Spleen (tissue), 11 donors: ENCODE measurements at regions not wholly inside any gene's neighbourhood (a gene's known extent, or its start where the extent isn't known, plus 50 kb on each side); places are given as distances from the start of the nearest gene placed in this dataset.

Experiments used
- DNase-seq: peaks from one replicate; pipeline ENCODE4 v3.0.0-alpha.2; 2020
- H3K27ac ChIP-seq, 8 donors: fragments of 200-600 bp; sonication (generic) in 7 of 8; 1 replicate in 4 of 8; 2 replicates in 4 of 8; pipeline versions ENCODE4 v1.5.0 to v1.8.0; 2016 to 2021; ENCODE audit warnings: inconsistent platforms in 4 of 8, mild to moderate bottlenecking in 4 of 8, moderate library complexity in 1 of 8
- H3K27me3 ChIP-seq, 7 donors: fragments of 200-600 bp; sonication (generic) in 6 of 7; replicated peaks in 1 of 7; 1 replicate in 4 of 7; 2 replicates in 3 of 7; pipeline versions ENCODE4 v1.5.0 to v1.8.0; 2016 to 2021; ENCODE audit warnings: inconsistent platforms in 3 of 7, mild to moderate bottlenecking in 1 of 7
- H3K36me3 ChIP-seq, 6 donors: fragments of 200-600 bp; sonication (generic) in 5 of 6; 1 replicate in 4 of 6; 2 replicates in 2 of 6; pipeline versions ENCODE4 v1.5.0 to v1.8.0; 2016 to 2021; ENCODE audit warnings: inconsistent platforms in 2 of 6
- H3K4me1 ChIP-seq, 6 donors: fragments of 200-600 bp; sonication (generic) in 5 of 6; 1 replicate in 3 of 6; 2 replicates in 3 of 6; pipeline versions ENCODE4 v1.5.0 to v1.8.0; 2016 to 2021; ENCODE audit warnings: inconsistent platforms in 3 of 6
- H3K4me3 ChIP-seq, 8 donors: fragments of 200-600 bp; sonication (generic) in 7 of 8; 1 replicate in 4 of 8; 2 replicates in 4 of 8; pipeline versions ENCODE4 v1.5.0 to v1.8.0; 2016 to 2021; ENCODE audit warnings: inconsistent platforms in 4 of 8, mild to moderate bottlenecking in 4 of 8, moderate library complexity in 2 of 8
- H3K9me3 ChIP-seq, 8 donors: fragments of 200-600 bp; sonication (generic) in 7 of 8; 1 replicate in 4 of 8; 2 replicates in 4 of 8; pipeline versions ENCODE4 v1.5.0 to v1.8.0; 2016 to 2021; ENCODE audit warnings: inconsistent platforms in 4 of 8
- CTCF ChIP-seq, 11 experiments: fragments of 200-600 bp in 7 of 11; fragments of 450-650 bp in 4 of 11; sonication (generic) in 4 of 11; IDR thresholded peaks in 8 of 11; conservative IDR thresholded peaks in 3 of 11; 1 replicate in 7 of 11; 2 replicates in 4 of 11; pipeline versions ENCODE4 v1.4.0 to v1.8.0; 2016 to 2021; ENCODE audit warnings: antibody characterized with exemption in 11 of 11, inconsistent platforms in 4 of 11, mild to moderate bottlenecking in 1 of 11
- POLR2A ChIP-seq, 3 donors: fragments of 450-650 bp; IDR thresholded peaks; one replicate each; pipeline ENCODE4 v1.5.1; 2017; ENCODE audit warnings: antibody characterized with exemption in 3 of 3, mild to moderate bottlenecking in 1 of 3
- POLR2AphosphoS5 ChIP-seq, 3 donors: sonication (generic); formaldehyde crosslinking; IDR thresholded peaks; one replicate each; pipeline ENCODE4 v1.5.1; 2017; ENCODE audit warnings: antibody characterized with exemption in 3 of 3
- WGBS, 5 donors: extraction: QIAGEN DNeasy Blood & Tissue Kit in 3 of 5; methylation state at CpG; one replicate each; pipeline versions ENCODE4 v1.1.5 to v1.1.7; 2013 to 2018; 5-methylcytosine and 5-hydroxymethylcytosine counted together
- intact Hi-C: fragments of 100-400 bp; cut with DNase I; formaldehyde crosslinking; loops from one replicate; pipeline ENCODE4 v1.15.0; 2023; ENCODE audit warnings: low total_unique reads
- donor health status: healthy with polysubstance abuse.
- donor health status: DM: no; HTN: no; CAD: no; lungs with moderate emphysema.
- donor health status: DM: no; HTN: no; CAD: no.
- donor health status: Bipolar disorder and iron deficiency.
- donor health status: healthy.
- donor health status: DM: no; HTN: no; CAD: no.
- donor health status: DM: yes; HTN: yes; CAD: no.

DNA sequence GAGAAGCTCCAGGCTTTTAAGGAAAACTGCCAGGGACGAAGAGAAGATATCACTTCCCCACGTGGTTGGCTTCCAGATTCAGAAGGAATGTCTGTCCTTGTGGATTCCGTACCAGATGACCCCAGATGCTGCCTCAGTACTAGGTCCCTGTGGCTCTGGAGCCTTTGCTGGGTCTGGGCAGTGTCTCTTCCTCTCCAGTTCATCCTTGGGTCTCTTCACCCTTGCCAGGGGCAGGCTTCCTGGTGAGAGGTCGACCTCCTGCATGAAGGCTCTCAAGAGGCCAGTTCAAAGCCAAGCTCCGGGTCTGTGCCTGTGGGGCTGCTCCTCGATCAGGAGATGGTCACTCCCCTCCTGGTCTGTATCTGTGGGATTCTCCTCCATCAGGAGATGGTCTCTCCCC is 74.7 kb upstream of the B3GAT1 start:
- 62 to 74% (median 71%) methylated on average over 6 of the region's 6 CpGs for WGBS, 5 donors
- no peaks in the 10 kb centered on the region for H3K9me3 ChIP-seq
- no peak overlapping the region for H3K27ac ChIP-seq
- no peaks in the 10 kb centered on the region for H3K4me1 ChIP-seq
- H3K27me3 ChIP-seq: peaks cover 0 to 33% (median 0%) of the 10 kb centered on the region in 7 donors
- no peak for DNase-seq
- H3K36me3 ChIP-seq: no peaks in the 10 kb centered on the region
- TF ChIP-seq POLR2AphosphoS5 (IDR thresholded peaks at IDR 0.05) (no peak), POLR2A (IDR thresholded peaks at IDR 0.05) (no peak), CTCF (IDR thresholded peaks at IDR 0.05 in 8 of 11, conservative IDR thresholded peaks at IDR 0.05 in 3 of 11) (no peak)
- H3K4me3 ChIP-seq: no peak overlapping the region
- intact Hi-C loops: no loop called here

DNA sequence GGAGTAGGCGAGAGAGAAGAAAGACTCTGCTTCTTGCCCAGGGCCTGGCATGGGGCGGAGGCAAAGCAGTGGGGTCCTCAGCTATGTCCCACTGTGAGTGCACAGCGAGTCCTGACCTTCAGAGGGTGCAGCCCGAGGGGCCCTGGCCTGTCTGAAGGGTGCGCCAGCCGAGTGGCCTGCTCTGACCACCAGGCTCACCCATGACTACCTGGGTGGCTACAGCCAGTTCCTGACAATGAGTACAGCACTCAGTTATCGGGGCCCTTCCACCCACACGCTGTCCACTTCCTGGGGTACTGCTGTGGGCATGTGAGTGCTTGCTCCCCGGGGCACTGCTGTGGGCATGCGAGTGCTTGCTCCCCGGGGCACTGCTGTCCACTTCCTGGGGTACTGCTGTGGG is 74.1 kb upstream of the B3GAT1 start:
- DNase-seq: no peak
- Histone ChIP-seq H3K9me3 (no peaks in the 10 kb centered on the region), H3K27ac (no peak overlapping the region), H3K4me3 (no peak overlapping the region), H3K27me3 (peaks cover 0 to 38% (median 0%) of the 10 kb centered on the region in 7 donors), H3K36me3 (no peaks in the 10 kb centered on the region), H3K4me1 (no peaks in the 10 kb centered on the region)
- TF ChIP-seq CTCF (IDR thresholded peaks at IDR 0.05 in 8 of 11, conservative IDR thresholded peaks at IDR 0.05 in 3 of 11) (no peak), POLR2AphosphoS5 (IDR thresholded peaks at IDR 0.05) (no peak), POLR2A (IDR thresholded peaks at IDR 0.05) (no peak)
- 79 to 82% (median 81%) methylated on average over 5 to 11 of the region's 11 CpGs for WGBS, 5 donors
- intact Hi-C loops: no loop called here

DNA sequence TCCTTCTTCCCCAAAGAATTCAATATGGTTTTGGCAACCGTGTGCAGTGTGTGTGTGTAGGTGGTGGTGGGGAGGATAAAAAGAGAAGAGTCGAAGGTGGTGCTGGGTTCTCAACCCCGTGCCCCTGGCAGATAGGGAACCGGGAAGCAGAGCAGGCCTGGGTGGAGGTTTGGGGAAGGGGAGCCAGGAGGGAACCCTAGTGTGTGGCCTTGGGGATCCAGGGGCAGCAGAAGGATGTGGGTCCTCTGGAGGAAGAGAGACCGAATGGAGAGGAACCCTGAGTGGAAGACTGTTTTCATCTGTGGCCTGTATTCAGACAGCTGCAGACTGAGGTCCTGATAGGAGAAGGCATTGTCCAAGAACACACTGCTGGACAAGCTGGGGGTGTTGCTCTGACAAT is 73.3 kb upstream of the B3GAT1 start:
- DNase-seq: no peak
- H3K27ac ChIP-seq: no peak overlapping the region
- peaks cover 0 to 39% (median 0%) of the 10 kb centered on the region in 7 donors for H3K27me3 ChIP-seq
- intact Hi-C loops: no loop called here
- no peaks in the 10 kb centered on the region for H3K36me3 ChIP-seq
- H3K4me1 ChIP-seq: no peaks in the 10 kb centered on the region
- TF ChIP-seq POLR2A (IDR thresholded peaks at IDR 0.05): no peak
- TF ChIP-seq POLR2AphosphoS5 (IDR thresholded peaks at IDR 0.05): no peak
- no peak for TF ChIP-seq CTCF (IDR thresholded peaks at IDR 0.05 in 8 of 11, conservative IDR thresholded peaks at IDR 0.05 in 3 of 11)
- 65 to 74% (median 68%) methylated on average over 5 of the region's 5 CpGs for WGBS, 5 donors
- no peaks in the 10 kb centered on the region for H3K9me3 ChIP-seq
- H3K4me3 ChIP-seq: no peak overlapping the region

DNA sequence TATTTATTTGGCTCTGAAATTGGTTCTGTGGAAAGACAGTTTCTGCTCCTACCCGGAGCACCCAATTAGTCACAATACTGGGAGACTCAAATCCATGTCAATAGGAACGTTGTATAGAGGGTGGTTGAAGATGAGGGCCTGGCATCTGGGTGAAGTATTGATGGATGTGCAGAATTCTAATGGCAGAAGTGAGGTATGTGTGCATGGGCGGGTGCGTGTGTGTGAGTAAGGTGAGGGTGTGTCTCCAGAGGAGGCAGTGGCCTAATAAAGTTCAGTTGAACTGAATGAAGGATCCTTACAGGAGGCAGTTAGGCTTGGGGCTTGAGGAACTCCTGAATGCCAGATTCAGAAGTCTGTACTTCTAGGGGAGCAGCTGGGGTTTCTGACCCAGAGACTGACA is 71.8 kb upstream of the B3GAT1 start:
- no peaks in the 10 kb centered on the region for H3K4me1 ChIP-seq
- no peaks in the 10 kb centered on the region for H3K9me3 ChIP-seq
- no peak overlapping the region for H3K4me3 ChIP-seq
- no peak for TF ChIP-seq POLR2A (IDR thresholded peaks at IDR 0.05)
- TF ChIP-seq POLR2AphosphoS5 (IDR thresholded peaks at IDR 0.05): no peak
- no peak for TF ChIP-seq CTCF (IDR thresholded peaks at IDR 0.05 in 8 of 11, conservative IDR thresholded peaks at IDR 0.05 in 3 of 11)
- H3K27me3 ChIP-seq: peaks cover 0 to 50% (median 0%) of the 10 kb centered on the region in 7 donors
- 66 to 84% (median 80%) methylated on average over 4 of the region's 4 CpGs for WGBS, 5 donors
- H3K36me3 ChIP-seq: no peaks in the 10 kb centered on the region
- intact Hi-C loops: no loop called here
- H3K27ac ChIP-seq: no peak overlapping the region
- no peak for DNase-seq
